GM10248 (cell line): ENCODE measurements at regions not wholly inside any gene's neighbourhood (a gene's known extent, or its start where the extent isn't known, plus 50 kb on each side); places are given as distances from the start of the nearest gene placed in this dataset.

ENCODE experiments used
- CTCF ChIA-PET: fragments of 300-600 bp; sonication (Branson Sonifier 250); formaldehyde crosslinking; extraction: SDS; loops from one replicate; lab custom pipeline; 2021; ENCODE audit warnings: antibody characterized with exemption; lab: Yijun Ruan, JAX
- POLR2A ChIA-PET: fragments of 350-650 bp; sonication (Branson Sonifier 250); formaldehyde crosslinking; extraction: SDS; loops from one replicate; lab custom pipeline; 2020; ENCODE audit warnings: antibody characterized with exemption; lab: Yijun Ruan, JAX
- DNase-seq: peaks from one replicate; pipeline ENCODE4 v3.0.0; 2012; ENCODE audit errors: extremely low spot score
- TF ChIP-seq, protein P1 (sequence below): IDR thresholded peaks from 2 replicates; pipeline ENCODE4 v1.5.1; 2012; ENCODE audit warnings: mild to moderate bottlenecking, low read depth; ENCODE audit errors: extremely low read depth, missing control alignments, control extremely low read depth

GRCh38 chr6:71486461-71486860 lies 197.8 kb downstream of the OGFRL1 start:
- ChIA-PET CTCF (no interaction called here), POLR2A (no interaction called here)
- TF ChIP-seq, protein P1, sequence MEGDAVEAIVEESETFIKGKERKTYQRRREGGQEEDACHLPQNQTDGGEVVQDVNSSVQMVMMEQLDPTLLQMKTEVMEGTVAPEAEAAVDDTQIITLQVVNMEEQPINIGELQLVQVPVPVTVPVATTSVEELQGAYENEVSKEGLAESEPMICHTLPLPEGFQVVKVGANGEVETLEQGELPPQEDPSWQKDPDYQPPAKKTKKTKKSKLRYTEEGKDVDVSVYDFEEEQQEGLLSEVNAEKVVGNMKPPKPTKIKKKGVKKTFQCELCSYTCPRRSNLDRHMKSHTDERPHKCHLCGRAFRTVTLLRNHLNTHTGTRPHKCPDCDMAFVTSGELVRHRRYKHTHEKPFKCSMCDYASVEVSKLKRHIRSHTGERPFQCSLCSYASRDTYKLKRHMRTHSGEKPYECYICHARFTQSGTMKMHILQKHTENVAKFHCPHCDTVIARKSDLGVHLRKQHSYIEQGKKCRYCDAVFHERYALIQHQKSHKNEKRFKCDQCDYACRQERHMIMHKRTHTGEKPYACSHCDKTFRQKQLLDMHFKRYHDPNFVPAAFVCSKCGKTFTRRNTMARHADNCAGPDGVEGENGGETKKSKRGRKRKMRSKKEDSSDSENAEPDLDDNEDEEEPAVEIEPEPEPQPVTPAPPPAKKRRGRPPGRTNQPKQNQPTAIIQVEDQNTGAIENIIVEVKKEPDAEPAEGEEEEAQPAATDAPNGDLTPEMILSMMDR, result no peak
- no peak for DNase-seq

- TF ChIP-seq, protein P1, result no peak
- ChIA-PET CTCF (interaction anchor here (0.8 to 1.8 kb wide), 4 partner anchors 10 to 25 kb away, joined by 3 to 5 read pairs (median 3); no protein-coding TSS in a partner anchor), POLR2A (no interaction called here)
- no peak for DNase-seq
Observed at GRCh38 chr6:71488186-71488585, 199.6 kb downstream of the OGFRL1 start.

DNA sequence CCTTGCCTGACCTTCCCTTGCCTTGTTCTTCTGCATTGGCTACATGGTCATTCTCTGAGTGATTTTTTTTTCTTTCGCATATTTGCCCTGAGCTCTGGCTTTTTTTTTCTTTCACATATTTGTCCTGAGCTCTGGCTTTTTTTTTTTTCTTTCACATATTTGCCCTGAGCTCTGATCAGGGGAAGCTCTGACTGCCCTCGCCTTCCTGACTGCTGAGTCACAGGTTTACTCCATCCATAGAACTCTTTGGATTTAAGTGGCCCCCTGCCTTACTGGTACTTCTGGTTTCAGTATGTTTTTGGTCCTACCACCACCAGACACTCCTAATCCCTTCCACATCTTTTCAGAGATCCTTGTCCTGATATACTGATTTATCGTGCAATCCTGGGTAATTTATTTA lies 201.1 kb downstream of the OGFRL1 start:
- CTCF ChIA-PET, result no interaction called here
- DNase-seq, result no peak
- TF ChIP-seq, protein P1, result no peak
- POLR2A ChIA-PET, result no interaction called here

GRCh38 chr6:71490876-71491275 lies 202.3 kb downstream of the OGFRL1 start:
- TF ChIP-seq, protein P1, result no peak
- no peak for DNase-seq
- ChIA-PET CTCF (interaction anchor here (0.7 to 1.8 kb wide), 6 partner anchors 9 to 108 kb away, joined by 3 to 4 read pairs (median 3); no protein-coding TSS in a partner anchor), POLR2A (no interaction called here)

- TF ChIP-seq, protein P1, result no peak
- ChIA-PET POLR2A (no interaction called here), CTCF (interaction anchor here (0.6 to 1.8 kb wide), 7 partner anchors 9 to 163 kb away, joined by 3 to 4 read pairs (median 3); no protein-coding TSS in a partner anchor)
- DNase-seq, result no peak
Observed at GRCh38 chr6:71491844-71492243, 203.2 kb downstream of the OGFRL1 start.

DNA sequence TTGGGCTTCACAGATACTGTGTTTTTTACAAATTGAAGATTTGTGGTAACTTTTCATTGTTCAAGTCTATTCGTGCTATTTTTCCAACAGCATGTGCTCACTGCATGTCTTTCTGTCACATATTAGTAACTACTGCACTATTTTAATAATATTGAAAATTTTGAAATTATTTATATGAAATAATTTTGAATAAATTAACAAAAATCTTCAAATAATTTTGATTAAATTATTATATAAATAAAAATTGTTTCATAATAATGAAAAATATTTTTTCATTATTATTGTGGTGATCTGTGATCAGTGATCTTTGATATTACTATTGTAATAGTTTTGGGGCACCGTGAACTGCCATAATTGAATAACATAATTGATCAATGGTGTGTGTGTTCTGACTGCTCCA lies 204.1 kb downstream of the OGFRL1 start:
- CTCF ChIA-PET, result interaction anchor here (1.3 kb wide), 1 partner anchor 16 kb away, joined by 4 read pairs; no protein-coding TSS in a partner anchor

More for the DNA sequence above, 204.1 kb downstream of the OGFRL1 start:
- POLR2A ChIA-PET, result no interaction called here
- TF ChIP-seq, protein P1, result no peak
- DNase-seq, result no peak
